Breast epithelium (tissue), 3 donors: ENCODE measurements at regions not wholly inside any gene's neighbourhood (a gene's known extent, or its start where the extent isn't known, plus 50 kb on each side); places are given as distances from the start of the nearest gene placed in this dataset.

Experiments
- CTCF ChIP-seq, 3 donors: fragments of 450-650 bp; IDR thresholded peaks; one replicate each; pipeline ENCODE4 v1.5.1; 2016 to 2017; ENCODE audit warnings: antibody characterized with exemption in 3 of 3, mild to moderate bottlenecking in 3 of 3, moderate library complexity in 3 of 3
- POLR2A ChIP-seq: fragments of 450-650 bp; IDR thresholded peaks from one replicate; pipeline ENCODE4 v1.6.1; 2016; ENCODE audit warnings: antibody characterized with exemption, mild to moderate bottlenecking, moderate library complexity
- POLR2AphosphoS5 ChIP-seq, 3 donors: sonication (generic); formaldehyde crosslinking; IDR thresholded peaks; one replicate each; pipeline ENCODE4 v1.6.1; 2017; ENCODE audit warnings: antibody characterized with exemption in 3 of 3

GRCh38 chr1:194047206-194047605 lies 860.8 kb upstream of the B3GALT2 start:
- no peak for TF ChIP-seq POLR2AphosphoS5 (IDR thresholded peaks at IDR 0.05)
- TF ChIP-seq CTCF (IDR thresholded peaks at IDR 0.05): no peak
- TF ChIP-seq POLR2A: no peak
